ENCODE measurements at regions not wholly inside any gene's neighbourhood (a gene's known extent, or its start where the extent isn't known, plus 50 kb on each side); places are given as distances from the start of the nearest gene placed in this dataset.
"Not testable (repeated sequence)": the region's sequence is repeated elsewhere in the genome, so short reads cannot be mapped to it uniquely, and the experiment has no call there.

GRCh38 chr4:148852092-148852699 lies 410.0 kb upstream of the NR3C2 start:
- no peak for DNase-seq

- DNase-seq, result no peak
Measured at GRCh38 chr4:148850257-148850995, 408.2 kb upstream of the NR3C2 start.

DNA sequence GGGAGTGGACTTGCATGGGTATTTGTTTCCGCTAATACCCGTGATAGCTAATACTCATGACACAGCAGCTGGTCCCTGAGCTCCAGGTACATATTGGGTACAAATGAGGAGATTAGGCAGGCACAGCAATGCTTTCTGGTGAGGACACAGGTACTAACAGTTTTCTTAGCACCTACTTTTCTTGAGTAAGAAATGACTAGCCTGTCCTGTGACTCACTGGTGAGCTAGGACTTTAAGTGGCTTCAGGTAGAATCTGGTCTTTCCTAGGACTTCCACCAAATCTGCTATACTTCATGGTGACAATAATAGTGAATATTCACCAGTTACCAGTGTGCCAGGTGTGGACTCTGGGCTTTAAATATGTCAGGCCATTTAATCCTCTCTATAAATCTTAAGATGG lies 407.4 kb upstream of the NR3C2 start:
- peak; percentile 1 for DNase-seq

DNA sequence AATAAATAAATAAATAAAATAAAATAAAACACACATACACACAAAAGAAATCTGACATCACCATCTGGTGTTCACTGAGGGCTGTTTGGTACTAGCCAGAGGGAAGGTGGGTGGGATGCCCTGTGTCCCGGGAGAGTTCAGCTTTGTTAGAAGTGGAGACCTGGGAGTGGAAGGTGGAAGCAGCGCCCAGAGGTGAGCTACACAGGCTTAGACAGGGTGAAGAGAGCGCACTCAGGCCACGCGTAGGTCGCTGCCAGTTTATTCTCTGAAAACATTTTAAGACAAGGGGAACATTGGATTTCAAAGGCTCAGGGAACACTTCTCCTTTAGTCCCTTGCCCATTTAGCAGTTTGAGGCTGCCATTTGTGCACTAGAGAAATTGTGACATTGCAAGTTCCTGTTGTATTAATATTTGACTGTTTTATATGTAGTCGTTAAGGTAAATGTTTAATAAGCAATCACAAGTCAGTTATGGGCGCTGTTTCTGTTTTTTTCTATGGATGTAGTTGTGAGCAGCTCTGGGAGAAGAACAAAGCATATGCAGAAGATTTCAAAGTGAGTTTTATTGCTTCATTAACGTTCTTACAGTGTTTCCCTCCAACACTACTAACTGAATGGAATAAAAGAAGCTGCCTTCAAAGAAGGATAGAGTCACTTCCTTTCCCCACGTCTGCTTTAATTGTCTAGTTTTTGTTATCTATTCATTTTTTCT lies 405.5 kb upstream of the NR3C2 start:
- no peak for DNase-seq

GRCh38 chr4:148845609-148846008 lies 403.4 kb upstream of the NR3C2 start:
- no peak for DNase-seq

GRCh38 chr4:148843625-148844024 lies 401.4 kb upstream of the NR3C2 start:
- DNase-seq, result no peak

- no peak for DNase-seq
Measured at GRCh38 chr4:148842843-148843242, 400.6 kb upstream of the NR3C2 start.

DNA sequence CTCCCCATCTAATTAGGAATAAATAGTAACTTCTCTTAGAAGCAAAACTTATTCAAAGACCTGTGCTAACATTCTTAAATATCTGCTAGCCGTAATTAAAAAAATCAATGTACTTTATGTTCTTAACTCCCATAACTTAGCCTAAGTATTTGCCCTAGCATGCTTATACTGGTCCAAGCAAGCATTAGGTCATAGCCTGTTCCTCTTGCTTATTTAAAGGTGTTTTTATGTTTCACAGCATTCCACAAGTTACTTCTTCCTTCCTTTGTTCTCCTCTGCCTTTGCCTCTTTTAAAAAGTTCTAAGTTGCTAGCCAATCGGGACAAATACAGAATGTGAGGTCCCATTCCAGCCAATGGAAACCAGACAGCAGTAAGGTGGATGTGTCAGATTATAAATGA lies 395.4 kb upstream of the NR3C2 start:
- not testable (repeated sequence) for DNase-seq

- no peak for DNase-seq
Measured at GRCh38 chr4:148834804-148835631, 392.8 kb upstream of the NR3C2 start.

GRCh38 chr4:148831945-148832344 lies 389.7 kb upstream of the NR3C2 start:
- DNase-seq, result no peak

DNA sequence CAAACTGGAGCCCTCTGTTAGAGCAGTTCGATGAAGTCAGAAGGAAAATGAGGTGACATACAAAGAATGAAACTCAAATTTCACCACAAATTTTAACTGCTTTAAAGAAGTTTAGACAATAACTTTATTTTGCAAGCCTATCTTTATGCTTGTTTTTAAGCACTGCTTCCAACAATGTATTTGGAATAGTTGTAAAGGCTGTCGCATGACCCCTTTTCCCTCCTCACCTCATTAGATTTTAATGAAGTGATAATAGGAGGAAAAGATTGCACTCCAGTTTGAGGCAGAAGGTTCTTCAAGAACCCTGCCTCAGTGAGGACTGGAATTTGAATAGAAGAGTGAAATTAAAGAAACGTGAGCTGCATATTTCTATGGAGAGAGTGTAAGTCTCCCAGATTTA lies 386.1 kb upstream of the NR3C2 start:
- DNase-seq, result no peak

DNA sequence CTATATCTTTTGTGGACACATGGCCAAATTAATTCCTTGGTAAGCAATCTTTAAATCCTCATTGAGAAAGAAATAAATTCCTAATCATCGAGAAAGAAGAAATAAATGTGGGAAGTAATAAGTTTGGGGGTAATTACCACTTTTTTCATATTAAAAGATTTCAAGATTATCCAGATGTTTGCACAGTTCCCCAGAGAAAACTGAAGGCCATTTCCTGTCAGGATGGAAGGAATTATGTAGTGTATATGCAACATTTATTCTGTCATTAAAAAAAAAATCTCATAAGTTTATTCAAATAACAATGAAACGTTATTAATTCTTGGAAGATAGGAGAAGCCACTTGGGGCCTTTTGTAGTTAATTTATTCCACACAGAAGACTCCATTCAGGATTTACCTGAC lies 385.6 kb upstream of the NR3C2 start:
- DNase-seq, result no peak

DNA sequence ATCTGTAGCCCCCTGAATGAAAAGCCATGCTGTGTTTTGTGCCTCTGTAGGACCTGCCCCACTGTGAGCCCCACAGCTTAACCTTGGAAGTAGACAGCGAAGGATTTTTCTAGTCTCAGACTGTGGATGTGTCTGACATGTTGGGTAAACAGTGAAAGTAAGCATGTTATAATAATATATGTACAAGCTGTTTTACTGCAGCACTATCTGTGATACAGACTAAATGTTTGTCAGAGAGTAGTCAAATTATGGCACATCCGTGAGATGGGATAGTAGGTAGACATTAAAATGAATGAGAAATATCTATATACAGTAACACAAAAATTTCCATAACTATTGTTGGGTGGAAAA lies 381.2 kb upstream of the NR3C2 start:
- no peak for DNase-seq

DNA sequence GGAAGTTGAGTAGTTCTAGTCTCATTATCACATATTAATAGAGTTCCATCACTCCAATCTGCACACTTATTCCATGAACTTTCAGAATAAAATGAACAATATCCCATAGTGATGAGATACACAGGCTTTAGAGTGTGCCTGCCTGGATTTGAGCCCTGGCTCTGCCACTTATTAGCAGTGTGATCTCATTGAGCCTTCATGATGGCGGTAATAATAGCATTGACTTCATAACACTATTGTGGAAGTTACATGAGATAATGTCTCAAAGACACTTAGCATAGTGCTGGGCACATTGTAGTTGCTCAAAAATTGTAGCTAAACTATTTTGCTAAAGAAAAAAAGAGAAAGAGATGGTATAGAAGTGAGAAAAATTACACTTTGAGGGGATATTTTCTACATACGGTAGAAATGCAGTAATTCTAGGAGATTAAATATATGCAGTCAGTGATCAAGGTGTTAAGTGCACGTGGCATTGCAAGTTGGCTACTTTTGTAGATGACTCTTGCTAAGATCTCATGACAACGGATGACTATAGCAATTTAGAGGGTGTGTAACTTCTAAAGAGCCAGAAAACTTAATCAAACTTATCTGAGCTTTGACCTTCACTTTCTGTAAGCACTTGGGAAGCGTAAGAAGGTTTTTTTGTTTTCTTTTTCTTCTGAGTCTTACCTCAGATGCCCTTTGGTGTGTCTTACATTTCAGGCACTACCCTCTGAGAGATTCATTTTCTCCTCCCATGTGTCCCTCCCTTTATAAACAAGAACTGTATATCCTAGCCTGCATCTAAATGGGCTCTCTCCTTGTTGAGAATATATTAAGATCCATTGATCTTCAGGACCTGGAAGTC lies 380.6 kb upstream of the NR3C2 start:
- no peak for DNase-seq

GRCh38 chr4:148814030-148814429 lies 371.8 kb upstream of the NR3C2 start:
- DNase-seq, result no peak

- DNase-seq, result no peak
Measured at GRCh38 chr4:148813289-148813688, 371.1 kb upstream of the NR3C2 start.

- no peak for DNase-seq
Measured at GRCh38 chr4:148812101-148812500, 369.9 kb upstream of the NR3C2 start.

- DNase-seq, result no peak
Measured at GRCh38 chr4:148810461-148810860, 368.2 kb upstream of the NR3C2 start.

- DNase-seq, result no peak
Measured at GRCh38 chr4:148808416-148808815, 366.2 kb upstream of the NR3C2 start.

- no peak for DNase-seq
Measured at GRCh38 chr4:148800940-148801339, 358.7 kb upstream of the NR3C2 start.

DNA sequence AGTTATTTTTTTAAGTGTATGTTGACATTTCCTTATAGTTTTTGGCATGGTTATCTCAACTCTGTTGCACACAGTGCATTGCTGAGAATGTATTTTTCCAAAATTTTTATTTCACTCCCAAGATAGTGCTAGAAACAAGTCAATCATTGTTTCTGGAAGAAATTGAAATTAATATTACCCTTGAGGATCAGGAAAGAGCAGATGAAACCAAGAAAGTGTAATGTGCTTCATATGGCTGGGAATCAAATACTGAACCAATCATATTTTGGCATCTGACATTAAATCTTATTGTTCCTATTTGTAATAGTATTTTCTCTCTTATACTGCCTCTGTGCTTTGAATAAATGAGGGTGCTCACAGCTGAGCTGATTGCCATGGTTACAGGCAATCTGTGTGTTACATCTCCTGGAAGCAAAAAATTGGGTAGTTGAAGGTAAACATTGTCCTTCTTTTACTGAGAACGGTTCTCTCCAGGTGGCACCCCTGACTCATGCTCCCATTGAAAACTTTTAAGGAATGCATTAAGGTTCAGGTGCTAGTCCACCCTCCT lies 358.2 kb upstream of the NR3C2 start:
- DNase-seq, result no peak

Data from NCI-H82 (cell line).